ENCODE measurements at regions not wholly inside any gene's neighbourhood (a gene's known extent, or its start where the extent isn't known, plus 50 kb on each side); places are given as distances from the start of the nearest gene placed in this dataset.

DNA sequence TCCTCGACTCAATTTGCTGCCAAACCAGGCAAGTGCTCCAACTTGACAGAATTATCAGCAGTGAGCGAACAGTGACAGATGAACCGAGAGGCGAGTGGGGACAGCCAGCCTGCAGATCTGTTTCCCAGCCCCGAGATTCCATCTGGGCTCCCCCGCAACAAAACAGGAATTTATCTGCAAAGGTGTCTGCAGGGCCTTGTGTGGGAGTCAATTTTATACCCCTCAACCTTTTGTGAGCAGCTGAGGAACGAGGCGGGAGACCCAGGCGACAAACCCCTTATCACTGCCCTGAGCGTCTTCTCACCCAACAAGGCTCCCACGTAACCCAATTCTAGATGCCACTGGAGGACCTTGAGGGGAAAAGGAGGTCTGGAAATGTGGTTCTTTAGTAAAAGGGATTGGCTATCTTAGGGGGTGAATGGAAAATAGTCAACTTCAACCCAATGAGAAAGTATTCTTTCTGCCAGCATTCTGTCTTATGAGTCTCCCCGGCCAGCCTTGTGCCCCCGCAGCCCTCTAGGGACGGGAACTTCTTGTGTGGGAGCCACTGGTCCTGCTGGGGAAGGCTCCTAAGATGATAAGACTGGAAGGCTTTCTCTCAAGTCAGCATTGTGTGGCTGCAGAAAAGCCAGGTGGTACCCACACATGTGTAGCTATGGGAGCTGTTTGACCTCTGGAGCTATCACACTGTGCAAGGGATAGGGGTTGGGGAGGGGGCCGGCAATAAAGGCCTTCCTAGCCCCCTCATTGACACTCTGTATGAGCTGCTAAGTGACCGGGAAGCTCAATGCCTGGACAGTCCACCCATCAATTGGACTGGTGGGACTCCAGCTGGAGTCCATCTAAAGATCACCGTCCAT is 527.9 kb downstream of the SHQ1 start:
- ATAC-seq, result no peak
- TF ChIP-seq POLR2AphosphoS5 (IDR thresholded peaks at IDR 0.05), result no peak
- WGBS, 2 donors (ENCODE audit: low coverage in 1 of 2), result 86 to 93% methylated on average over 7 to 10 of the region's 17 CpGs
- Histone ChIP-seq H3K27me3 (no peaks in the 10 kb centered on the region), H3K4me1 (peaks cover 0 to 25% (median 10%) of the 10 kb centered on the region in 3 donors), H3K36me3 (no peaks in the 10 kb centered on the region), H3K27ac (no peak overlapping the region), H3K9me3 (no peaks in the 10 kb centered on the region), H3K4me3 (no peak overlapping the region)

DNA sequence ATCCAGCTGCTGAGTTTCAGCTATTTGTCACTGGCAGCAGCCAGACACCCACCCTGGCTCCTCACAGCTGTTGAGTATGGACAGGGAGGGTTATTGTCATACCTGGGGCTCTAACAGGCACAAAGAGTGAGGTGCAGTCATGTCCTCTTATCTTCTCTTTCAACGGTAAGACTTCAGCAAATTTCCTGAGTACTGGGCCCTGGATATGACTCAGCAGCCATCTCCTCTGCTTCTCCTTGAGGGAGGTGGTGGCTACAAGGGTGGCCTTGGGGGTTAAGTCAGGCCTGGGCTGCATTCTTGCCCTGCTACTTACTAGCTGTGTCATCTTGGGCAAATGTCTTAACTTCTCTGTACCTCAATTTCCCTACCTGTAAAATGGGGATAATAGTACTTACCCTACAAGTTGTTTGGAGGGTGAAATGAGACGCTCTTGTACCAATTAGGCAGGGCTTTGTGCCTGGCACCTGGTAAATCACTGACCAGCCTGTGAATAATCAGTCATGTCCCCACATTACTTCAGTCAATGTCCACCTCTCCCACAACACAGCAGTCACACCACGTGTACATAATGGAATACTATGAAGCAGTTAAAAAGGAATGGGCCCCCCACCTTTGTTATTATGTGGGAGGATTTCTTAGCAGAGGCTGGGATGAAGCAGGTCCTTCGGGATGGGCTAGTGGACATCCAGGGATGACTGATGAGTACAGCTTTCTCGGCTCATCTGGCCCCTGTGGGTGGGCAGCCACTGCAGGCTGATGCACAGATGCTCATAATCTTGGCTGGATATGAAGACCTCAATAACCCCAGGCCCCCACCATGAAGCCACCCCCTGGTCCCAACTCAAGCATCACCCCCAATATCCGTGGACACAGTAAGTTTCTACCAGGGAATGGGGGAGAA is 528.8 kb downstream of the SHQ1 start:
- Histone ChIP-seq H3K27me3 (no peaks in the 10 kb centered on the region), H3K4me3 (no peak overlapping the region), H3K36me3 (no peaks in the 10 kb centered on the region), H3K27ac (peak overlapping the region in 3 of 4 donors; percentile 9 to 57 (median 11)), H3K4me1 (peaks cover 0 to 25% (median 10%) of the 10 kb centered on the region in 3 donors), H3K9me3 (no peaks in the 10 kb centered on the region)
- TF ChIP-seq POLR2AphosphoS5 (IDR thresholded peaks at IDR 0.05) (no peak), POLR2A (IDR thresholded peaks at IDR 0.05) (no peak), EP300 (IDR thresholded peaks at IDR 0.05) (no peak)
- TF ChIP-seq, protein P1, sequence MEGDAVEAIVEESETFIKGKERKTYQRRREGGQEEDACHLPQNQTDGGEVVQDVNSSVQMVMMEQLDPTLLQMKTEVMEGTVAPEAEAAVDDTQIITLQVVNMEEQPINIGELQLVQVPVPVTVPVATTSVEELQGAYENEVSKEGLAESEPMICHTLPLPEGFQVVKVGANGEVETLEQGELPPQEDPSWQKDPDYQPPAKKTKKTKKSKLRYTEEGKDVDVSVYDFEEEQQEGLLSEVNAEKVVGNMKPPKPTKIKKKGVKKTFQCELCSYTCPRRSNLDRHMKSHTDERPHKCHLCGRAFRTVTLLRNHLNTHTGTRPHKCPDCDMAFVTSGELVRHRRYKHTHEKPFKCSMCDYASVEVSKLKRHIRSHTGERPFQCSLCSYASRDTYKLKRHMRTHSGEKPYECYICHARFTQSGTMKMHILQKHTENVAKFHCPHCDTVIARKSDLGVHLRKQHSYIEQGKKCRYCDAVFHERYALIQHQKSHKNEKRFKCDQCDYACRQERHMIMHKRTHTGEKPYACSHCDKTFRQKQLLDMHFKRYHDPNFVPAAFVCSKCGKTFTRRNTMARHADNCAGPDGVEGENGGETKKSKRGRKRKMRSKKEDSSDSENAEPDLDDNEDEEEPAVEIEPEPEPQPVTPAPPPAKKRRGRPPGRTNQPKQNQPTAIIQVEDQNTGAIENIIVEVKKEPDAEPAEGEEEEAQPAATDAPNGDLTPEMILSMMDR (IDR thresholded peaks at IDR 0.05), result no peak
- no peak for ATAC-seq
- WGBS, 2 donors (ENCODE audit: low coverage in 1 of 2), result 70 to 71% methylated on average over 2 to 4 of the region's 6 CpGs

DNA sequence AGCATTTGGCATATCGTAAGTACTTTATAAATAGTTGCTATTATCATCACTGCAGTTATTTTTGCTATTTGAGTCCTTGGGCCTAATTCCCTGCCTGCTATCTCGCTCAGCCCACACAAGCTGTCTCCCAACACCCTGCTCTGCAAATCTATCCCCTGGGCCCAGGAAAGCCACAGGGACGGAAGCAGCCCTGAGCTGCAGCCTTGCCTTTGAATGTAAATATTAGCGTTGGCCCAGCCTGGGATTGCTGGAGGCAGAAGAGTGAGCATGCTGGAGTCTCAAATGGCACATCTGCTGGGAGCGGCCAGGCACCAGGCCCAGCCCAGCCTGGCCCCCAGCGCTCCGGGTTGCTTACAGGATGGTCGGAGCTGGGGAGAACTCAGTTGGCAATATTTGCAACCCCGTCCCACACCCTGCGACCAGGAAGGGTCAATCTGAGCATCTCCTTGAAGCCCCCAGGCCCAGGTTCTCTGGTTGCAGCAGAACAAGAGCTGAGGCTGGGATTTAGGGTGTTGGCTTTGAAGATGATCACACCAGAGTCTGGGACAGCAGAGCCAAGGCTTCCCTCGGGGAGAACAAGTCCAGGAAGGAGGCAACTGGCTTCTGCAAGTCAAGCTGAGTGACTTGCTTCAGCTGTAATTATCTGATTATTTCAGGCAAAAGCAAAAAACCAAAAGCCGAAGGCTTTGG is 529.6 kb downstream of the SHQ1 start:
- Histone ChIP-seq H3K27me3 (no peaks in the 10 kb centered on the region), H3K27ac (peak overlapping the region in 3 of 4 donors; percentile 11 to 57 (median 28)), H3K4me3 (no peak overlapping the region), H3K4me1 (peaks cover 0 to 25% (median 10%) of the 10 kb centered on the region in 3 donors), H3K9me3 (no peaks in the 10 kb centered on the region), H3K36me3 (no peaks in the 10 kb centered on the region)
- no peak for ATAC-seq
- TF ChIP-seq, protein P1 (IDR thresholded peaks at IDR 0.05), result no peak
- TF ChIP-seq POLR2A (IDR thresholded peaks at IDR 0.05) (no peak), POLR2AphosphoS5 (IDR thresholded peaks at IDR 0.05) (no peak), EP300 (IDR thresholded peaks at IDR 0.05) (no peak)
- WGBS, 2 donors (ENCODE audit: low coverage in 1 of 2), result 55 to 68% methylated on average over 4 of the region's 12 CpGs

DNA sequence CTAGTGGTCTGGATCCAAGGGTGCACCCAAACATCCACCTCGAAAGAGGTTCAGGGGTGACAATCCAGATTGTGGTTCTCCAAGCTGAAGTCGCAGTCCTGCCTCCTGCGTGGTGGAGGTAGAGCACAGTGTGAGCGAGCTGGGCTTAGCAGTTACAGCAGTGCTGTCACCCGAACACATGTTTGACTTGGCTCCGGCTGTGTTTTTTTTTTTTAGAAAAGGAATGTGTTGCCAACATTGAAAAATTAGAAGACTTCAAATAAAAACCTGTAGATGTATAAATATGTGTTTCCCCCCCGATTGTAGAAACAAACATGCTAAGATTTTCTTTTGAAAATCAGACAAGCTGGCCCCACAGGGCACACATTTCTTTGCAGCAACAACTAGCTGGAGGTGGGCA is 530.8 kb downstream of the SHQ1 start:
- peak; percentile 45 for ATAC-seq
- 65 to 80% methylated on average over 6 of the region's 7 CpGs for WGBS, 2 donors (ENCODE audit: low coverage in 1 of 2)

More for the DNA sequence above, 530.8 kb downstream of the SHQ1 start:
- H3K27ac ChIP-seq, result peak overlapping the region in 2 of 4 donors; percentile 28 to 57
- no peaks in the 10 kb centered on the region for H3K27me3 ChIP-seq
- TF ChIP-seq POLR2A (IDR thresholded peaks at IDR 0.05) (no peak), POLR2AphosphoS5 (IDR thresholded peaks at IDR 0.05) (no peak), EP300 (IDR thresholded peaks at IDR 0.05) (no peak)
- TF ChIP-seq, protein P1 (IDR thresholded peaks at IDR 0.05), result no peak
- H3K4me3 ChIP-seq, result no peak overlapping the region
- peaks cover 0 to 25% (median 10%) of the 10 kb centered on the region in 3 donors for H3K4me1 ChIP-seq
- no peaks in the 10 kb centered on the region for H3K36me3 ChIP-seq
- no peaks in the 10 kb centered on the region for H3K9me3 ChIP-seq

Measured in gastroesophageal sphincter (tissue), 4 donors.